Activated CD4-positive, alpha-beta T cell treated with anti-CD3 and anti-CD28 coated beads, Interleukin-2, Interleukin-4, amounts not matched to agents 100 ng/mL and 50 ng/mL, durations not matched to agents 16 hours and 8 hours (primary cell): ENCODE measurements at regions not wholly inside any gene's neighbourhood (a gene's known extent, or its start where the extent isn't known, plus 50 kb on each side); places are given as distances from the start of the nearest gene placed in this dataset.

Experiments used
- DNase-seq: peaks from one replicate; pipeline ENCODE4 v3.0.0-alpha.2; 2020; ENCODE audit warnings: low spot score

- DNase-seq = no peak
Measured at GRCh38 chr1:38718031-38718430, 141.5 kb downstream of the RRAGC start.

GRCh38 chr1:38716229-38716628, 143.3 kb downstream of the RRAGC start:
- no peak for DNase-seq

GRCh38 chr1:38715415-38715814, 144.2 kb downstream of the RRAGC start:
- DNase-seq = no peak

- DNase-seq = no peak
Measured at GRCh38 chr1:38712046-38712445, 147.5 kb downstream of the RRAGC start.

GRCh38 chr1:38708701-38709258, 150.8 kb downstream of the RRAGC start:
- DNase-seq = no peak

GRCh38 chr1:38701088-38701487, 158.5 kb downstream of the RRAGC start:
- no peak for DNase-seq

- DNase-seq = no peak
Measured at GRCh38 chr1:38700077-38700470, 159.5 kb downstream of the RRAGC start.

- DNase-seq = no peak
Measured at GRCh38 chr1:38699330-38700076, 160.1 kb downstream of the RRAGC start.

- DNase-seq = no peak
Measured at GRCh38 chr1:38697387-38697786, 162.2 kb downstream of the RRAGC start.

- DNase-seq = no peak
Measured at GRCh38 chr1:38696371-38696770, 163.2 kb downstream of the RRAGC start.

- DNase-seq = no peak
Measured at GRCh38 chr1:38693759-38694158, 165.8 kb downstream of the RRAGC start.

- DNase-seq = no peak
Measured at GRCh38 chr1:38693031-38693430, 166.5 kb downstream of the RRAGC start.

GRCh38 chr1:38690790-38691449, 168.7 kb downstream of the RRAGC start:
- no peak for DNase-seq

GRCh38 chr1:38686927-38687255, 172.7 kb downstream of the RRAGC start:
- no peak for DNase-seq

- no peak for DNase-seq
Measured at GRCh38 chr1:38686167-38686926, 173.2 kb downstream of the RRAGC start.

GRCh38 chr1:38685388-38685787, 174.2 kb downstream of the RRAGC start:
- DNase-seq = no peak

- DNase-seq = no peak
Measured at GRCh38 chr1:38680801-38681510, 178.6 kb downstream of the RRAGC start.

- no peak for DNase-seq
Measured at GRCh38 chr1:38677756-38678155, 181.8 kb downstream of the RRAGC start.

- DNase-seq = no peak
Measured at GRCh38 chr1:38677311-38677710, 182.3 kb downstream of the RRAGC start.

GRCh38 chr1:38672692-38673091, 186.9 kb downstream of the RRAGC start:
- no peak for DNase-seq

GRCh38 chr1:38671221-38671620, 188.4 kb downstream of the RRAGC start:
- no peak for DNase-seq

- DNase-seq = no peak
Measured at GRCh38 chr1:38670544-38671122, 188.9 kb downstream of the RRAGC start.
